Loucy (cell line): ENCODE measurements at regions not wholly inside any gene's neighbourhood (a gene's known extent, or its start where the extent isn't known, plus 50 kb on each side); places are given as distances from the start of the nearest gene placed in this dataset.

Experiments
- H2AFZ ChIP-seq: fragments of 200-600 bp; sonication (generic); 2 replicates; pipeline ENCODE4 v1.6.0; 2016; ENCODE audit warnings: antibody characterized with exemption, mild to moderate bottlenecking, low read length, moderate library complexity
- H3F3A ChIP-seq: fragments of 200-600 bp; 2 replicates; pipeline ENCODE4 v1.6.0; 2016; ENCODE audit warnings: antibody characterized with exemption, low read depth, mild to moderate bottlenecking
- H3K27me3 ChIP-seq: fragments of 200-600 bp; sonication (generic); 2 replicates; pipeline ENCODE4 v1.6.1; 2014; ENCODE audit warnings: low read length, mild to moderate bottlenecking; ENCODE audit not compliant: insufficient read depth, poor library complexity, severe bottlenecking
- H3K36me3 ChIP-seq: fragments of 200-600 bp; sonication (generic); 2 replicates; pipeline ENCODE4 v1.6.1; 2016; ENCODE audit warnings: low read length; ENCODE audit not compliant: insufficient read depth
- H3K4me1 ChIP-seq: fragments of 200-600 bp; sonication (generic); 2 replicates; pipeline ENCODE4 v1.5.1; 2014; ENCODE audit warnings: low read length, mild to moderate bottlenecking; ENCODE audit not compliant: insufficient read depth, poor library complexity, severe bottlenecking
- H3K4me2 ChIP-seq: fragments of 200-600 bp; sonication (generic); 2 replicates; pipeline ENCODE4 v1.6.0; 2014; ENCODE audit warnings: antibody characterized with exemption, low read length, low read depth, mild to moderate bottlenecking; ENCODE audit not compliant: poor library complexity, severe bottlenecking
- H3K4me3 ChIP-seq: fragments of 200-600 bp; sonication (generic); 2 replicates; pipeline ENCODE4 v1.5.1; 2014; ENCODE audit warnings: low read length, mild to moderate bottlenecking, mixed read lengths; ENCODE audit not compliant: poor library complexity, severe bottlenecking
- H3K79me2 ChIP-seq: fragments of 200-600 bp; sonication (generic); 2 replicates; pipeline ENCODE4 v1.6.1; 2014; ENCODE audit warnings: low read length; ENCODE audit not compliant: insufficient read depth
- H3K9ac ChIP-seq: fragments of 200-600 bp; sonication (generic); 2 replicates; pipeline ENCODE4 v1.6.0; 2014; ENCODE audit warnings: mild to moderate bottlenecking, low read depth, low read length, moderate library complexity; ENCODE audit not compliant: poor library complexity, severe bottlenecking
- H3K9me2 ChIP-seq: fragments of 200-600 bp; sonication (generic); replicated peaks from 2 replicates; pipeline ENCODE4 v1.6.1; 2016; ENCODE audit warnings: low read depth, low read length, mixed read lengths
- H3K9me3 ChIP-seq: fragments of 200-600 bp; sonication (generic); 2 replicates; pipeline ENCODE4 v1.6.1; 2014; ENCODE audit warnings: mild to moderate bottlenecking, antibody characterized with exemption, low read length, low read depth; ENCODE audit not compliant: insufficient read depth
- H4K20me1 ChIP-seq: fragments of 200-600 bp; sonication (generic); 2 replicates; pipeline ENCODE4 v1.6.0; 2014; ENCODE audit warnings: antibody characterized with exemption, low read length, mild to moderate bottlenecking; ENCODE audit not compliant: insufficient read depth, poor library complexity, severe bottlenecking
- EZH2phosphoT487 ChIP-seq: fragments of 200-600 bp; IDR thresholded peaks from 2 replicates; pipeline ENCODE4 v1.6.1; 2018; ENCODE audit warnings: antibody characterized with exemption, mild to moderate bottlenecking, moderate library complexity, borderline replicate concordance
- TF ChIP-seq, protein P1 (sequence below): fragments of 200-600 bp; sonication (generic); conservative IDR thresholded peaks from 2 replicates; pipeline ENCODE4 v1.5.1; 2014; ENCODE audit warnings: mild to moderate bottlenecking, antibody characterized with exemption, low read length

DNA sequence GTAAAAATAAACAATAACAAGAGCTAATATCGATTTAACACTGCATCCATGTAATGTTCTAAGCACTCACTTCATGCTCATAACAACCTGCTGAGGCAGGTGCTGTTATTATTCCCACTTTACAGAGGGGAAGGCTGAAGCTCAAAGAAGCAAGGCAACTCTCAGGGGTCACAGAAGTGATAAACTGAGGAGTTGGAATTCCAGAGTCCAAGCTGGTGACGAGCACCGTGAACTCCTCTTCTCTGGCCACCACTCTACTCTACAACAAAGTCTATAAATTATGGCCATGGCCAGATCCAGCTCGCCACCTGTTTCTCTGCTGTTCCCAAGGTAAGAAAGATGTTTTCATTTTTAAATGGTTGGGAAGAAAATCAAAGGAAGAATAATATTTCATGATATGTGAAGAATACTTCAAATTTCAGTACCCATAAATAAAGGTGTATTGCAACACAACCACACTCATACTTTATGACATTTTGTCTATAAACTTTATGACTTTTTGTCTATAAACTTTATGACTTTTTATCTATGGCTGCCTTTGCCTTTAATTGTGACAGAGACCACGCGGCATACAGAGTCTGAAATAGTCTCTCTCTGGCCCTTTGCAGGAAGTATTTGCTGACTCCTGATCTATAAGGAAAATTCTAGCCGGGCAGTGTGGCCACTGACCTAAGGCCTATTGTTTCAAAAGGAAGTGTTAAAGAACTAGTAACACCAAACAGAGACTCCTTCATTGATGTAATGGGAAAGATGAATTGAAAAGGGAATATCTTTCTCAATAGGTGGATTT lies 113.2 kb upstream of the KCNG1 start:
- H2AFZ ChIP-seq = peak overlapping the region; percentile 27; the same call in 1 of the 2 replicates
- no peaks in the 10 kb centered on the region for H3F3A ChIP-seq
- no peak overlapping the region for H3K4me2 ChIP-seq
- no peaks in the 10 kb centered on the region for H3K36me3 ChIP-seq
- no peaks in the 10 kb centered on the region for H3K27me3 ChIP-seq
- H3K9me3 ChIP-seq = no peaks in the 10 kb centered on the region
- H3K4me1 ChIP-seq = no peaks in the 10 kb centered on the region
- H3K79me2 ChIP-seq = no peaks in the 10 kb centered on the region
- TF ChIP-seq, protein P1, sequence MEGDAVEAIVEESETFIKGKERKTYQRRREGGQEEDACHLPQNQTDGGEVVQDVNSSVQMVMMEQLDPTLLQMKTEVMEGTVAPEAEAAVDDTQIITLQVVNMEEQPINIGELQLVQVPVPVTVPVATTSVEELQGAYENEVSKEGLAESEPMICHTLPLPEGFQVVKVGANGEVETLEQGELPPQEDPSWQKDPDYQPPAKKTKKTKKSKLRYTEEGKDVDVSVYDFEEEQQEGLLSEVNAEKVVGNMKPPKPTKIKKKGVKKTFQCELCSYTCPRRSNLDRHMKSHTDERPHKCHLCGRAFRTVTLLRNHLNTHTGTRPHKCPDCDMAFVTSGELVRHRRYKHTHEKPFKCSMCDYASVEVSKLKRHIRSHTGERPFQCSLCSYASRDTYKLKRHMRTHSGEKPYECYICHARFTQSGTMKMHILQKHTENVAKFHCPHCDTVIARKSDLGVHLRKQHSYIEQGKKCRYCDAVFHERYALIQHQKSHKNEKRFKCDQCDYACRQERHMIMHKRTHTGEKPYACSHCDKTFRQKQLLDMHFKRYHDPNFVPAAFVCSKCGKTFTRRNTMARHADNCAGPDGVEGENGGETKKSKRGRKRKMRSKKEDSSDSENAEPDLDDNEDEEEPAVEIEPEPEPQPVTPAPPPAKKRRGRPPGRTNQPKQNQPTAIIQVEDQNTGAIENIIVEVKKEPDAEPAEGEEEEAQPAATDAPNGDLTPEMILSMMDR = no peak
- TF ChIP-seq EZH2phosphoT487 = no peak
- no peak overlapping the region for H3K4me3 ChIP-seq
- H3K9ac ChIP-seq = no peak overlapping the region
- H3K9me2 ChIP-seq = no peaks in the 10 kb centered on the region
- H4K20me1 ChIP-seq = no peaks in the 10 kb centered on the region

DNA sequence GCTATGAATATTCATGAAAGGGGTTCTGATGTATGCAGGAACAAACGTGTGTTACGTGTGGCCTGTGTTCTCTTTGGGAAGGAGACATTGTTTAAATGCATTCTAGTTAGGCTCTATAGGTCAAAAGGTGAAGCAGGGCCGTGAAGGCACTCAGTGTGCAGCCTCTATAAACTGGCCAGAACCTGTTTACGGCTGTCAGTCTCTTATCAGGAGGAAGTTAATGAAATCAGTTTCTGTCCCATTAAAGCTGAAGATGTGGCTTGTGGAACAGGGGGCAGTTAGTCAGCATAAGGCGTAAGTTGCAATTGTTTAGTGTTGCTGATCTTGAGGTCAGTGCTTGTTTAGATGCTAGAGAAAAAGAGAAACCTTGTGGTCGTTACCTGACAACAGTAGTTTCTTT lies 111.5 kb upstream of the KCNG1 start:
- Histone ChIP-seq H3K4me2 (no peak overlapping the region), H3K36me3 (no peaks in the 10 kb centered on the region), H3K27me3 (no peaks in the 10 kb centered on the region)

DNA sequence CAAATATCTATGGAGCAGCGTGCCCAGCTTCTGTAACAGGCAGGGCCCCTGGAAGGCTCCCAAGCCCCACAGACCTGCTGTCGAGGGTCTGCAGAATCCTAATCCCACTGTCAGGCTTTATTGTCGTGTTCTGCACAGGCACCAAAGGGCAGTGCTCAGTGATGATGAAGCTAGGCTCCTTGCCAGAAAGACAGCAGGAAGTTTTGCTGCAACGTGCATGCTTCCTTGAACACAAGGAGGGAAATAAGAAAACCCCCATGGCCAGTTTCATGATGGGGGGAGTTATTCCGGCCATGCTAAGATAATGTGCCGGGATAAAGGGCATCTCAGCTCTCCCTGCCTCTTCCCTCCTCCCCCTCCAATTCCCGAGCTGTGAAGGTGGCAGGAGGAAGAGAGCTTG lies 109.4 kb upstream of the KCNG1 start:
- no peaks in the 10 kb centered on the region for H3K79me2 ChIP-seq
- TF ChIP-seq EZH2phosphoT487 = no peak
- TF ChIP-seq, protein P1 = no peak
- H3K27me3 ChIP-seq = no peaks in the 10 kb centered on the region
- H3K9ac ChIP-seq = no peak overlapping the region
- no peaks in the 10 kb centered on the region for H3K4me1 ChIP-seq
- no peaks in the 10 kb centered on the region for H3K9me3 ChIP-seq
- no peaks in the 10 kb centered on the region for H4K20me1 ChIP-seq
- H3K4me2 ChIP-seq = no peak overlapping the region
- no peak overlapping the region for H2AFZ ChIP-seq
- no peaks in the 10 kb centered on the region for H3K36me3 ChIP-seq
- no peak overlapping the region for H3K4me3 ChIP-seq
- H3F3A ChIP-seq = no peaks in the 10 kb centered on the region
- H3K9me2 ChIP-seq = no peaks in the 10 kb centered on the region

More for the DNA sequence above, 111.5 kb upstream of the KCNG1 start:
- Histone ChIP-seq H3K79me2 (no peaks in the 10 kb centered on the region), H3F3A (no peaks in the 10 kb centered on the region), H2AFZ (no peak overlapping the region), H3K9me2 (no peaks in the 10 kb centered on the region), H3K4me1 (no peaks in the 10 kb centered on the region), H4K20me1 (no peaks in the 10 kb centered on the region), H3K9ac (no peak overlapping the region), H3K4me3 (no peak overlapping the region), H3K9me3 (no peaks in the 10 kb centered on the region)
- TF ChIP-seq, protein P1 = no peak
- no peak for TF ChIP-seq EZH2phosphoT487
